ENCODE measurements at regions not wholly inside any gene's neighbourhood (a gene's known extent, or its start where the extent isn't known, plus 50 kb on each side); places are given as distances from the start of the nearest gene placed in this dataset.

- H3K4ac ChIP-seq (ENCODE audit: low read depth, low read length): no peak overlapping the region
- H4K12ac ChIP-seq (ENCODE audit: low read depth, low read length): no peak overlapping the region
- WGBS (ENCODE audit: extremely low coverage, insufficient coverage, insufficient read length): no CpG with 5 or more reads among the region's 4 CpGs
- no peak overlapping the region for H3K4me2 ChIP-seq (ENCODE audit: low read length)
- H2AFZ ChIP-seq (ENCODE audit: insufficient read depth, low read length, poor library complexity): no peak overlapping the region
- no peak overlapping the region for H4K8ac ChIP-seq (ENCODE audit: low read depth, low read length)
- no peak overlapping the region for H3K18ac ChIP-seq (ENCODE audit: low read length)
- H3K4me3 ChIP-seq (ENCODE audit: low read depth, low read length): no peak overlapping the region
- no peak overlapping the region for H2BK5ac ChIP-seq (ENCODE audit: low read depth, low read length, poor library complexity)
- H2AK5ac ChIP-seq (ENCODE audit: low read length): no peak overlapping the region
- no peaks in the 10 kb centered on the region for H3K9me3 ChIP-seq (ENCODE audit: insufficient read depth, low read depth, low read length)
- no peaks in the 10 kb centered on the region for H3K4me1 ChIP-seq (ENCODE audit: control insufficient read depth in 1 of 2, insufficient read depth in 2 of 2, low read length in 2 of 2)
- H3K23ac ChIP-seq (ENCODE audit: low read length): no peak overlapping the region
- no peak overlapping the region for H3K14ac ChIP-seq (ENCODE audit: low read length)
- H2BK120ac ChIP-seq (ENCODE audit: insufficient read depth, low read length, poor library complexity): no peak overlapping the region
- no peak for DNase-seq
- H3K27ac ChIP-seq (ENCODE audit: low read depth, low read length): no peak overlapping the region
- no peak overlapping the region for H3K9ac ChIP-seq (ENCODE audit: low read length)
- no peaks in the 10 kb centered on the region for H3K79me1 ChIP-seq (ENCODE audit: low read length)
- H3K79me2 ChIP-seq (ENCODE audit: control insufficient read depth, insufficient read depth, low read length, poor library complexity): no peaks in the 10 kb centered on the region
- H4K91ac ChIP-seq (ENCODE audit: low read depth, low read length): no peak overlapping the region
- H3K36me3 ChIP-seq (ENCODE audit: control insufficient read depth in 1 of 2, insufficient read depth in 2 of 2, low read length in 2 of 2): no peaks in the 10 kb centered on the region
- no peaks in the 10 kb centered on the region for H3K27me3 ChIP-seq (ENCODE audit: insufficient read depth, low read length)
- no peak overlapping the region for H2BK12ac ChIP-seq (ENCODE audit: low read length)
Observed at GRCh38 chr13:78215458-78216108, 297.0 kb upstream of the EDNRB start.

- Histone ChIP-seq H3K36me3 (ENCODE audit: control insufficient read depth in 1 of 2, insufficient read depth in 2 of 2, low read length in 2 of 2) (no peaks in the 10 kb centered on the region), H3K14ac (ENCODE audit: low read length) (no peak overlapping the region), H3K4me3 (ENCODE audit: low read depth, low read length) (no peak overlapping the region), H3K18ac (ENCODE audit: low read length) (no peak overlapping the region), H3K9me3 (ENCODE audit: insufficient read depth, low read depth, low read length) (no peaks in the 10 kb centered on the region), H3K9ac (ENCODE audit: low read length) (no peak overlapping the region), H3K79me1 (ENCODE audit: low read length) (no peaks in the 10 kb centered on the region), H3K4me1 (ENCODE audit: control insufficient read depth in 1 of 2, insufficient read depth in 2 of 2, low read length in 2 of 2) (no peaks in the 10 kb centered on the region), H3K23ac (ENCODE audit: low read length) (no peak overlapping the region), H4K12ac (ENCODE audit: low read depth, low read length) (no peak overlapping the region), H2BK120ac (ENCODE audit: insufficient read depth, low read length, poor library complexity) (no peak overlapping the region), H3K4me2 (ENCODE audit: low read length) (no peak overlapping the region), H3K27me3 (ENCODE audit: insufficient read depth, low read length) (no peaks in the 10 kb centered on the region), H2AFZ (ENCODE audit: insufficient read depth, low read length, poor library complexity) (no peak overlapping the region), H2BK12ac (ENCODE audit: low read length) (no peak overlapping the region), H4K8ac (ENCODE audit: low read depth, low read length) (no peak overlapping the region), H2AK5ac (ENCODE audit: low read length) (no peak overlapping the region), H3K4ac (ENCODE audit: low read depth, low read length) (no peak overlapping the region), H2BK5ac (ENCODE audit: low read depth, low read length, poor library complexity) (no peak overlapping the region), H4K91ac (ENCODE audit: low read depth, low read length) (no peak overlapping the region), H3K79me2 (ENCODE audit: control insufficient read depth, insufficient read depth, low read length, poor library complexity) (no peaks in the 10 kb centered on the region), H3K27ac (ENCODE audit: low read depth, low read length) (no peak overlapping the region)
- no peak for DNase-seq
- WGBS (ENCODE audit: extremely low coverage, insufficient coverage, insufficient read length): no CpG with 5 or more reads among the region's 3 CpGs
Observed at GRCh38 chr13:78201411-78201810, 282.8 kb upstream of the EDNRB start.

GRCh38 chr13:78198821-78199220 is 280.2 kb upstream of the EDNRB start:
- Histone ChIP-seq H2BK12ac (ENCODE audit: low read length) (no peak overlapping the region), H2BK120ac (ENCODE audit: insufficient read depth, low read length, poor library complexity) (no peak overlapping the region), H3K79me1 (ENCODE audit: low read length) (no peaks in the 10 kb centered on the region), H2AFZ (ENCODE audit: insufficient read depth, low read length, poor library complexity) (no peak overlapping the region), H3K27me3 (ENCODE audit: insufficient read depth, low read length) (no peaks in the 10 kb centered on the region), H3K9ac (ENCODE audit: low read length) (no peak overlapping the region), H3K4me1 (ENCODE audit: control insufficient read depth in 1 of 2, insufficient read depth in 2 of 2, low read length in 2 of 2) (no peaks in the 10 kb centered on the region), H3K14ac (ENCODE audit: low read length) (no peak overlapping the region), H2AK5ac (ENCODE audit: low read length) (no peak overlapping the region), H3K9me3 (ENCODE audit: insufficient read depth, low read depth, low read length) (no peaks in the 10 kb centered on the region), H3K4ac (ENCODE audit: low read depth, low read length) (no peak overlapping the region), H4K8ac (ENCODE audit: low read depth, low read length) (no peak overlapping the region), H3K36me3 (ENCODE audit: control insufficient read depth in 1 of 2, insufficient read depth in 2 of 2, low read length in 2 of 2) (no peaks in the 10 kb centered on the region), H2BK5ac (ENCODE audit: low read depth, low read length, poor library complexity) (no peak overlapping the region), H3K23ac (ENCODE audit: low read length) (no peak overlapping the region), H4K12ac (ENCODE audit: low read depth, low read length) (no peak overlapping the region), H3K18ac (ENCODE audit: low read length) (no peak overlapping the region), H3K4me3 (ENCODE audit: low read depth, low read length) (no peak overlapping the region), H4K91ac (ENCODE audit: low read depth, low read length) (no peak overlapping the region), H3K27ac (ENCODE audit: low read depth, low read length) (no peak overlapping the region), H3K79me2 (ENCODE audit: control insufficient read depth, insufficient read depth, low read length, poor library complexity) (no peaks in the 10 kb centered on the region), H3K4me2 (ENCODE audit: low read length) (no peak overlapping the region)
- no CpG with 5 or more reads among the region's 3 CpGs for WGBS (ENCODE audit: extremely low coverage, insufficient coverage, insufficient read length)
- DNase-seq: no peak

GRCh38 chr13:78198419-78198818 is 279.8 kb upstream of the EDNRB start:
- Histone ChIP-seq H2BK12ac (ENCODE audit: low read length) (no peak overlapping the region), H4K12ac (ENCODE audit: low read depth, low read length) (no peak overlapping the region), H3K9me3 (ENCODE audit: insufficient read depth, low read depth, low read length) (no peaks in the 10 kb centered on the region), H3K14ac (ENCODE audit: low read length) (no peak overlapping the region), H4K8ac (ENCODE audit: low read depth, low read length) (no peak overlapping the region), H3K4me2 (ENCODE audit: low read length) (no peak overlapping the region), H3K18ac (ENCODE audit: low read length) (no peak overlapping the region), H2AK5ac (ENCODE audit: low read length) (no peak overlapping the region), H3K79me2 (ENCODE audit: control insufficient read depth, insufficient read depth, low read length, poor library complexity) (no peaks in the 10 kb centered on the region), H3K4me3 (ENCODE audit: low read depth, low read length) (no peak overlapping the region), H3K9ac (ENCODE audit: low read length) (no peak overlapping the region), H3K23ac (ENCODE audit: low read length) (no peak overlapping the region), H3K27me3 (ENCODE audit: insufficient read depth, low read length) (no peaks in the 10 kb centered on the region), H2AFZ (ENCODE audit: insufficient read depth, low read length, poor library complexity) (no peak overlapping the region), H3K27ac (ENCODE audit: low read depth, low read length) (no peak overlapping the region), H3K4me1 (ENCODE audit: control insufficient read depth in 1 of 2, insufficient read depth in 2 of 2, low read length in 2 of 2) (no peaks in the 10 kb centered on the region), H4K91ac (ENCODE audit: low read depth, low read length) (no peak overlapping the region), H3K79me1 (ENCODE audit: low read length) (no peaks in the 10 kb centered on the region), H3K4ac (ENCODE audit: low read depth, low read length) (no peak overlapping the region), H2BK5ac (ENCODE audit: low read depth, low read length, poor library complexity) (no peak overlapping the region), H3K36me3 (ENCODE audit: control insufficient read depth in 1 of 2, insufficient read depth in 2 of 2, low read length in 2 of 2) (no peaks in the 10 kb centered on the region), H2BK120ac (ENCODE audit: insufficient read depth, low read length, poor library complexity) (no peak overlapping the region)
- WGBS (ENCODE audit: extremely low coverage, insufficient coverage, insufficient read length): no CpG with 5 or more reads among the region's 1 CpG
- no peak for DNase-seq

All from trophoblast cell (in vitro differentiated cells and primary cell).